ENCODE measurements at regions not wholly inside any gene's neighbourhood (a gene's known extent, or its start where the extent isn't known, plus 50 kb on each side); places are given as distances from the start of the nearest gene placed in this dataset.

DNA sequence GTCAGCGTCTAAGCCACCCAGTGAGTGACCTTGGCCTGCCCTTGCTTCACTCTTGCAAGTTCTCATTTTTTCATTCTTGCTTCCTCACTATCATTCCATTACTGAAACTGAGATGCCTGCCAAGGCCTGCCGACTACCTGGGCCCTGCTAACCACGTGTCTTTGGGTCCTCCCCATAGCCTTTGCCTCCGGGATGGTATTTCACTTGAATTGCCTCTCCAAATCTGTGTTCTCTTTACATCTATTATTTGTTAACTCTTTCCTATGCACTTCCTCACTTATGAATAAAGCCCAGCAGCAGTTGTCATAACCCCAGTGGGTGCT lies 234.6 kb downstream of the SNX10 start:
- intact Hi-C loops (cut with DNase I): no loop called here
- no peak overlapping the region for H3K27ac ChIP-seq
- whole genome bisulfite sequencing, 2 donors: 60 to 61% methylated on average over 4 of the region's 4 CpGs

DNA sequence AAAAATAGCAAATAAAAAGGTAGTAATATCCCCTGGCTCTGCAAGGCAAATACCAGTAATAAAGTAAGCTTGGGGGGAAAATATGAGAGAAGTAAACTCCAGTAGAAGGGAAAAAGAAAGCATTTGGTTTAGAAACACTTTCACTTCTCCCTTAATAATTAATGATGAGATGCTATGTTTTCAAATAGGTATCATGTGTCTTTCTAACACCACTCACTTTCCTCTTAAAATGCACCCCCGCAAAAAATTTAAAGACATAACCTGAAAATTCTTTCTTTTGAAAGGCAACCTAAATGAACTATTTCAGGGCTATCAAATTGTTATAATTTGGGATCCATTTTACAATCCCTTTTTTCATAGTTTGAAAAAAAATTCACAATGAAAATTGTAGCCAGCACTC lies 240.3 kb downstream of the SNX10 start:
- H3K9me3 ChIP-seq: no peaks in the 10 kb centered on the region
- intact Hi-C loops (cut with DNase I): no loop called here
- H3K36me3 ChIP-seq: no peaks in the 10 kb centered on the region
- ATAC-seq (no peak), DNase-seq (no peak)
- H3K4me1 ChIP-seq: no peaks in the 10 kb centered on the region
- no peak overlapping the region for H3K4me3 ChIP-seq
- H3K27me3 ChIP-seq: peaks cover 0 to 49% (median 22%) of the 10 kb centered on the region in 7 donors
- TF ChIP-seq, protein P1, sequence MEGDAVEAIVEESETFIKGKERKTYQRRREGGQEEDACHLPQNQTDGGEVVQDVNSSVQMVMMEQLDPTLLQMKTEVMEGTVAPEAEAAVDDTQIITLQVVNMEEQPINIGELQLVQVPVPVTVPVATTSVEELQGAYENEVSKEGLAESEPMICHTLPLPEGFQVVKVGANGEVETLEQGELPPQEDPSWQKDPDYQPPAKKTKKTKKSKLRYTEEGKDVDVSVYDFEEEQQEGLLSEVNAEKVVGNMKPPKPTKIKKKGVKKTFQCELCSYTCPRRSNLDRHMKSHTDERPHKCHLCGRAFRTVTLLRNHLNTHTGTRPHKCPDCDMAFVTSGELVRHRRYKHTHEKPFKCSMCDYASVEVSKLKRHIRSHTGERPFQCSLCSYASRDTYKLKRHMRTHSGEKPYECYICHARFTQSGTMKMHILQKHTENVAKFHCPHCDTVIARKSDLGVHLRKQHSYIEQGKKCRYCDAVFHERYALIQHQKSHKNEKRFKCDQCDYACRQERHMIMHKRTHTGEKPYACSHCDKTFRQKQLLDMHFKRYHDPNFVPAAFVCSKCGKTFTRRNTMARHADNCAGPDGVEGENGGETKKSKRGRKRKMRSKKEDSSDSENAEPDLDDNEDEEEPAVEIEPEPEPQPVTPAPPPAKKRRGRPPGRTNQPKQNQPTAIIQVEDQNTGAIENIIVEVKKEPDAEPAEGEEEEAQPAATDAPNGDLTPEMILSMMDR (IDR thresholded peaks at IDR 0.05): no peak
- 88 to 91% methylated on average over 1 of the region's 1 CpG for WGBS, 2 donors
- H3K27ac ChIP-seq: no peak overlapping the region

More for the DNA sequence above, 234.6 kb downstream of the SNX10 start:
- Histone ChIP-seq H3K9me3 (peaks cover 0 to 19% (median 0%) of the 10 kb centered on the region in 11 donors), H3K27me3 (peaks cover 0 to 18% (median 6%) of the 10 kb centered on the region in 7 donors), H3K4me3 (no peak overlapping the region), H3K4me1 (no peaks in the 10 kb centered on the region), H3K36me3 (no peaks in the 10 kb centered on the region)
- no peak for ATAC-seq
- TF ChIP-seq, protein P1 (IDR thresholded peaks at IDR 0.05): no peak
- no peak for DNase-seq

DNA sequence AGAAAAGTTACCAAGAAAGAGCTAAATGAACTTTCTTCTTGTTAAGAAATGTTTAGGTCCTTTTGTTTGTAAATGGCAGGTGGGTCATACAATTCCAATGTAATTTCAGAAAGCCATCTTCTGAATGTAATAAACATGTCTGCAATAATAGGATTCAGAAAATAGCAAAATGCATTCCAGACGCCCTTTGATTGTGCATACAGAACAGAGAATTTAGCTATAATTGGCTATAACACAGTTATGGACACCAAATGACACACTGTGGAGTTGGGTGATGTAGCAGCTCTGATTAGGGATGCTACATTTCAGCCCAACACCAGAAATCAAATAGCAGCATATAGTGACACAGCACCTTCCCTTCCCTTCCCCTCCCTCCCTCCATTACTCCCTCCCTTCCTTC lies 240.8 kb downstream of the SNX10 start:
- intact Hi-C loops (cut with DNase I): no loop called here
- WGBS, 2 donors: 85 to 88% methylated on average over 1 of the region's 1 CpG
- Histone ChIP-seq H3K4me3 (no peak overlapping the region), H3K27me3 (peaks cover 0 to 54% (median 28%) of the 10 kb centered on the region in 7 donors), H3K36me3 (no peaks in the 10 kb centered on the region), H3K27ac (no peak overlapping the region), H3K4me1 (no peaks in the 10 kb centered on the region), H3K9me3 (no peaks in the 10 kb centered on the region)
- TF ChIP-seq, protein P1 (IDR thresholded peaks at IDR 0.05): no peak
- DNase-seq: no peak
- ATAC-seq: no peak

DNA sequence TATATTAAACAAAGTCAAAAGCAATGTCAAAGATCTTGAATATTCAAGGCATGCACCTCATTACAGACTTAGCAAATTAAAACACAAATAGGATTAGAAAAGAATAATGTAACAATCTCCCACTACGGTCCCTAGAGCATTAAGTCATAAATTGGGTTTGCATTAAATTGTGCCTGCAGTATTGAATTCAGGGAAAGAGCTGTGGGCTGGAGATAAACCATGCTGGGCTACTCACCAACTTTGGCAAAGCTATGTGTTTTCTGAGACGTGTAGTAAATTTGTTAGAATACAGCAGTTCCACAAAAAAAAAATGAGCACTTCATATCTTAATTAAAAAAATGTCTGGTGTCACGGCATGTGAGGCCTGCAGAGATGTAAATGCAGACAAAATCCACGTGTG lies 241.6 kb downstream of the SNX10 start:
- 44 to 63% methylated on average over 4 of the region's 4 CpGs for WGBS, 2 donors
- no peaks in the 10 kb centered on the region for H3K36me3 ChIP-seq
- TF ChIP-seq, protein P1 (IDR thresholded peaks at IDR 0.05): no peak
- no peaks in the 10 kb centered on the region for H3K9me3 ChIP-seq
- no peak overlapping the region for H3K27ac ChIP-seq
- intact Hi-C loops (cut with DNase I): no loop called here
- H3K4me1 ChIP-seq: no peaks in the 10 kb centered on the region
- peaks cover 0 to 60% (median 35%) of the 10 kb centered on the region in 7 donors for H3K27me3 ChIP-seq
- DNase-seq (no peak), ATAC-seq (no peak)
- no peak overlapping the region for H3K4me3 ChIP-seq

All from heart right ventricle (tissue), 16 donors.